ENCODE measurements at regions not wholly inside any gene's neighbourhood (a gene's known extent, or its start where the extent isn't known, plus 50 kb on each side); places are given as distances from the start of the nearest gene placed in this dataset.

- TF ChIP-seq, protein P1, sequence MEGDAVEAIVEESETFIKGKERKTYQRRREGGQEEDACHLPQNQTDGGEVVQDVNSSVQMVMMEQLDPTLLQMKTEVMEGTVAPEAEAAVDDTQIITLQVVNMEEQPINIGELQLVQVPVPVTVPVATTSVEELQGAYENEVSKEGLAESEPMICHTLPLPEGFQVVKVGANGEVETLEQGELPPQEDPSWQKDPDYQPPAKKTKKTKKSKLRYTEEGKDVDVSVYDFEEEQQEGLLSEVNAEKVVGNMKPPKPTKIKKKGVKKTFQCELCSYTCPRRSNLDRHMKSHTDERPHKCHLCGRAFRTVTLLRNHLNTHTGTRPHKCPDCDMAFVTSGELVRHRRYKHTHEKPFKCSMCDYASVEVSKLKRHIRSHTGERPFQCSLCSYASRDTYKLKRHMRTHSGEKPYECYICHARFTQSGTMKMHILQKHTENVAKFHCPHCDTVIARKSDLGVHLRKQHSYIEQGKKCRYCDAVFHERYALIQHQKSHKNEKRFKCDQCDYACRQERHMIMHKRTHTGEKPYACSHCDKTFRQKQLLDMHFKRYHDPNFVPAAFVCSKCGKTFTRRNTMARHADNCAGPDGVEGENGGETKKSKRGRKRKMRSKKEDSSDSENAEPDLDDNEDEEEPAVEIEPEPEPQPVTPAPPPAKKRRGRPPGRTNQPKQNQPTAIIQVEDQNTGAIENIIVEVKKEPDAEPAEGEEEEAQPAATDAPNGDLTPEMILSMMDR (IDR thresholded peaks at IDR 0.05; ENCODE audit: low read length): no peak
- TF ChIP-seq EZH2 (IDR thresholded peaks at IDR 0.05; ENCODE audit: borderline replicate concordance, low read length): no peak
- Histone ChIP-seq H3K27me3 (ENCODE audit: insufficient read depth, low read length) (no peaks in the 10 kb centered on the region), H3K4me1 (ENCODE audit: insufficient read depth, low read length, severe bottlenecking) (no peaks in the 10 kb centered on the region), H3K27ac (ENCODE audit: low read depth, low read length, poor library complexity, severe bottlenecking) (no peak overlapping the region), H4K20me1 (ENCODE audit: insufficient read depth, low read length) (no peaks in the 10 kb centered on the region), H3K9me2 (ENCODE audit: low read depth, low read length) (no peaks in the 10 kb centered on the region), H3F3A (ENCODE audit: insufficient read depth, low read length) (no peaks in the 10 kb centered on the region), H3K36me3 (ENCODE audit: insufficient read depth, low read length) (no peaks in the 10 kb centered on the region), H3K9me3 (ENCODE audit: low read length) (no peaks in the 10 kb centered on the region), H3K4me3 (ENCODE audit: low read depth, low read length, poor library complexity, severe bottlenecking) (no peak overlapping the region), H3K79me2 (ENCODE audit: insufficient read depth, low read length) (no peaks in the 10 kb centered on the region), H2AFZ (ENCODE audit: low read length) (no peak overlapping the region), H3K9ac (ENCODE audit: low read length) (no peak overlapping the region), H3K4me2 (ENCODE audit: low read length) (no peak overlapping the region)
These were observed 256.0 kb downstream of the PMP22 start for GRCh38 chr17:15009087-15009486.

DNA sequence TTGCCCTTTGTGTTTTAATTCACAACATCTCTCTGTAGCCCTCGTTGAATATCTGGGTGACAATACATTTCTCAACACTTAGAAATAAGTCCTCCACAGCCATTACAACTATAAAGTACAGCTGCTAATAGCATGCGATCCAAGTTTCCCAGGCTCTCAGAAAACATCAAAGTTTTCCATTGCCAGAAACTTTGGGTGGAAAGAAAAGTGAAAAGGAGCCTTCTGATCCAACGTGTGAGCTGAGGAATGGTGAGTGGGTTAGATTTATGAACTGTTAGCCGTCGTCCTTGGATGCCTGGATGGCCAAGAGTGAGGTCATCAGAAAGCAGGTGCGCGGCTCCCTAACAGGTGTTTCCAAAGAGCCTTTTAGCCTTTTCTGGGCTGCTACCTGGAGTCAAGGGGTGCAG is 258.0 kb downstream of the PMP22 start:
- Histone ChIP-seq H3K79me2 (ENCODE audit: insufficient read depth, low read length) (no peaks in the 10 kb centered on the region), H3K9me3 (ENCODE audit: low read length) (no peaks in the 10 kb centered on the region), H3K27me3 (ENCODE audit: insufficient read depth, low read length) (no peaks in the 10 kb centered on the region), H3K4me3 (ENCODE audit: low read depth, low read length, poor library complexity, severe bottlenecking) (no peak overlapping the region), H3F3A (ENCODE audit: insufficient read depth, low read length) (no peaks in the 10 kb centered on the region), H3K9me2 (ENCODE audit: low read depth, low read length) (no peaks in the 10 kb centered on the region), H3K27ac (ENCODE audit: low read depth, low read length, poor library complexity, severe bottlenecking) (no peak overlapping the region), H3K4me1 (ENCODE audit: insufficient read depth, low read length, severe bottlenecking) (no peaks in the 10 kb centered on the region), H2AFZ (ENCODE audit: low read length) (no peak overlapping the region), H3K9ac (ENCODE audit: low read length) (no peak overlapping the region), H4K20me1 (ENCODE audit: insufficient read depth, low read length) (no peaks in the 10 kb centered on the region), H3K4me2 (ENCODE audit: low read length) (no peak overlapping the region), H3K36me3 (ENCODE audit: insufficient read depth, low read length) (no peaks in the 10 kb centered on the region)
- no peak for TF ChIP-seq EZH2 (IDR thresholded peaks at IDR 0.05; ENCODE audit: borderline replicate concordance, low read length)
- TF ChIP-seq, protein P1 (IDR thresholded peaks at IDR 0.05; ENCODE audit: low read length): no peak

DNA sequence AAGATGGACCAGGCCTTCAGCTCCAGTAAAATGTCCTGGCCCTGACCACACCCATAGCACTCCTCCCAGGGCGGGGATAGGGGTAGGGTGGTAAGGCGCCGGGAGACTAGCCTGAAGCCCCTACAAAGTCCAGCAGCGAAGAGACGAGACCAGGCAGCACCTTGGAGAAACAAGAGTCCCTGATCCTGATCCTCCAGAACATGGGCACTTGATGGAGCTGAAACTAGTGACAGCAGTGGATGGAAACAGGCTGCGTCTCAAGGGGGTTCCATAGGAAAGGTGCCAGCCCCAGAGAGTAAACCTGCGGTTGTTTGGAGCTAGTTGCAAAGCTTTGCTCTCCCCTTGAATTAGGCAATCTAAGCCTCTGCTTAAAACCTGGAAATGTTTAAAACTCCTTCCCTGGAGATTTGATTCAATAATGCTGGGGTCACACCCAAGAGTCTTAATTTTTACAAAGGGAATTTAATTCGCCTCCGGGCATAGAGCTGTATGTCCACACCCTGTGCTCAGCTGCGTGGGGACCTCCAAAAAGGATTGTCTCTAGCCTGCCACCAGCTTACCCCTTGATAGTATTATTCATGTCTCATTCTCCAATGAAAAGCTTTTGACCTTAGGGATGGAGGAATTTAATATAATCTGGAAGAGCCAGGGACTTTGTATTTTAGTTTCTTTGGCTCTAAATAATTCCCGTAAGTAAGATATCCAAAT is 258.6 kb downstream of the PMP22 start:
- no peak overlapping the region for H3K27ac ChIP-seq (ENCODE audit: low read depth, low read length, poor library complexity, severe bottlenecking)
- H3K36me3 ChIP-seq (ENCODE audit: insufficient read depth, low read length): no peaks in the 10 kb centered on the region
- no peaks in the 10 kb centered on the region for H4K20me1 ChIP-seq (ENCODE audit: insufficient read depth, low read length)
- H3K27me3 ChIP-seq (ENCODE audit: insufficient read depth, low read length): no peaks in the 10 kb centered on the region
- no peak overlapping the region for H3K4me3 ChIP-seq (ENCODE audit: low read depth, low read length, poor library complexity, severe bottlenecking)
- no peaks in the 10 kb centered on the region for H3K4me1 ChIP-seq (ENCODE audit: insufficient read depth, low read length, severe bottlenecking)
- H2AFZ ChIP-seq (ENCODE audit: low read length): no peak overlapping the region
- no peak for TF ChIP-seq EZH2 (IDR thresholded peaks at IDR 0.05; ENCODE audit: borderline replicate concordance, low read length)
- TF ChIP-seq, protein P1 (IDR thresholded peaks at IDR 0.05; ENCODE audit: low read length): no peak
- H3K79me2 ChIP-seq (ENCODE audit: insufficient read depth, low read length): no peaks in the 10 kb centered on the region
- no peaks in the 10 kb centered on the region for H3F3A ChIP-seq (ENCODE audit: insufficient read depth, low read length)
- no peaks in the 10 kb centered on the region for H3K9me3 ChIP-seq (ENCODE audit: low read length)
- no peak overlapping the region for H3K9ac ChIP-seq (ENCODE audit: low read length)
- no peaks in the 10 kb centered on the region for H3K9me2 ChIP-seq (ENCODE audit: low read depth, low read length)
- H3K4me2 ChIP-seq (ENCODE audit: low read length): no peak overlapping the region
